ENCODE measurements at regions not wholly inside any gene's neighbourhood (a gene's known extent, or its start where the extent isn't known, plus 50 kb on each side); places are given as distances from the start of the nearest gene placed in this dataset.
A peak's percentile ranks its signal among the peaks of the same experiment; 100 is the strongest.

- no TSS peak for BruUV-seq (replicated peaks)
- H4K5ac ChIP-seq (ENCODE audit: low read depth, low read length), result no peak overlapping the region
- H2AK5ac ChIP-seq (ENCODE audit: low read depth, low read length), result no peak overlapping the region
- H2AK9ac ChIP-seq (replicated peaks; ENCODE audit: low read depth, low read length, poor library complexity), result no peak overlapping the region
- in situ Hi-C loops (cut with MboI; ENCODE audit: low sequenced_read_pairs) (no loop called here), intact Hi-C loops (cut with micrococcal nuclease) (no loop called here), dilution Hi-C loops (cut with HindIII; ENCODE audit: low sequenced_read_pairs, unreplicated experiment) (no loop called here)
- no CpG with 5 or more reads among the region's 4 CpGs for WGBS, 2 experiments (ENCODE audit: extremely low coverage in 2 of 2, insufficient read length in 1 of 2)
- no peak overlapping the region for H3K18ac ChIP-seq (ENCODE audit: low read depth, low read length)
- no peak overlapping the region; the same call in 1 of the 2 replicates for H3K27ac ChIP-seq (ENCODE audit: insufficient read depth, low read length)
- no peaks in the 10 kb centered on the region for H3K9me1 ChIP-seq (ENCODE audit: insufficient read depth, low read length)
- no peaks in the 10 kb centered on the region for H3K36me3 ChIP-seq (ENCODE audit: control insufficient read depth, insufficient read depth, low read length)
- ChIA-PET CTCF (interaction anchor here (0.8 kb wide), 1 partner anchor 368 kb away, joined by 4 read pairs; no protein-coding TSS in a partner anchor), POLR2A (ENCODE audit: unreplicated experiment) (no interaction called here)
- no peak overlapping the region for H3K56ac ChIP-seq (ENCODE audit: extremely low read depth, insufficient read depth, low read length)
- DNase-seq (no peak), ATAC-seq (ENCODE audit: low read depth) (no peak)
- H2BK5ac ChIP-seq (ENCODE audit: low read depth, low read length, poor library complexity, severe bottlenecking), result no peak overlapping the region
- no peak overlapping the region for H3K4me2 ChIP-seq (ENCODE audit: low read depth, low read length)
- H3K4ac ChIP-seq (ENCODE audit: low read depth, low read length), result no peak overlapping the region; the same call in 1 of the 2 replicates
- H4K91ac ChIP-seq (ENCODE audit: insufficient read depth, low read depth, low read length), result peak overlapping the region; percentile 47; the same call in 1 of the 2 replicates
- no peaks in the 10 kb centered on the region for H3K4me1 ChIP-seq (ENCODE audit: control insufficient read depth, insufficient read depth, low read length)
- H3K4me3 ChIP-seq (ENCODE audit: insufficient read depth, low read depth, low read length), result no peak overlapping the region
- H4K8ac ChIP-seq (ENCODE audit: low read depth in 2 of 2, low read length in 2 of 2), result peak overlapping the region in 1 of 2 experiments; percentile 19; a peak in 1 of 4 replicates
- no peak for TF ChIP-seq BHLHE40 (IDR thresholded peaks at IDR 0.05; ENCODE audit: low read depth, low read length)
- TF ChIP-seq SMC3 (IDR thresholded peaks at IDR 0.05; ENCODE audit: low read depth, low read length), result no peak
- no peak for TF ChIP-seq ELK1 (IDR thresholded peaks at IDR 0.05; ENCODE audit: borderline replicate concordance, low read depth, low read length)
- no peak for TF ChIP-seq POLR2A (IDR thresholded peaks at IDR 0.05; ENCODE audit: low read depth, low read length)
- TF ChIP-seq CEBPB (IDR thresholded peaks at IDR 0.05; ENCODE audit: low read depth, low read length), result no peak
- no peak for TF ChIP-seq RFX5 (IDR thresholded peaks at IDR 0.05; ENCODE audit: low read depth, low read length)
- TF ChIP-seq RAD21 (IDR thresholded peaks at IDR 0.05; ENCODE audit: low read length), result no peak
- no peak for TF ChIP-seq CHD1 (IDR thresholded peaks at IDR 0.05; ENCODE audit: low read depth, low read length)
- TF ChIP-seq FOS (IDR thresholded peaks at IDR 0.05; ENCODE audit: low read depth, low read length), result no peak
- TF ChIP-seq USF2 (IDR thresholded peaks at IDR 0.05; ENCODE audit: low read depth, low read length), result no peak
- TF ChIP-seq MXI1 (IDR thresholded peaks at IDR 0.05; ENCODE audit: borderline replicate concordance, low read depth, low read length), result no peak
- TF ChIP-seq RCOR1 (IDR thresholded peaks at IDR 0.05; ENCODE audit: insufficient replicate concordance, low read length), result no peak
- TF ChIP-seq MAZ (IDR thresholded peaks at IDR 0.05; ENCODE audit: borderline replicate concordance, low read depth, low read length), result no peak
- TF ChIP-seq MAFK (IDR thresholded peaks at IDR 0.05; ENCODE audit: low read depth, low read length), result no peak
- TF ChIP-seq CTCF (conservative IDR thresholded peaks at IDR 0.05; ENCODE audit: low read depth, low read length), result no peak
- no peak for TF ChIP-seq NFE2L2 (IDR thresholded peaks at IDR 0.05; ENCODE audit: low read depth, low read length)
- H3K9ac ChIP-seq (ENCODE audit: low read depth, low read length), result no peak overlapping the region
- no peak overlapping the region for H3K23ac ChIP-seq (ENCODE audit: low read depth, low read length)
- no peak overlapping the region for H2AFZ ChIP-seq (replicated peaks; ENCODE audit: low read length, poor library complexity)
- 0 out of 2 replicates have a peak overlapping the region, but pooled peaks have one; percentile 32 for H2BK120ac ChIP-seq (ENCODE audit: low read depth, low read length)
- H3K79me1 ChIP-seq (ENCODE audit: low read depth in 1 of 2, low read length in 2 of 2), result no peaks in the 10 kb centered on the region
- no peaks in the 10 kb centered on the region for H4K20me1 ChIP-seq (ENCODE audit: insufficient read depth, low read length)
- H2BK20ac ChIP-seq (ENCODE audit: low read depth, low read length), result 0 out of 2 replicates have a peak overlapping the region, but pooled peaks have one; percentile 35
- H3K9me3 ChIP-seq (ENCODE audit: control insufficient read depth, insufficient read depth, low read length), result no peaks in the 10 kb centered on the region
- 0 out of 3 replicates have a peak overlapping the region, but pooled peaks have one; percentile 40 for H2BK15ac ChIP-seq (ENCODE audit: low read depth, low read length)
- no peak overlapping the region for H3K14ac ChIP-seq (replicated peaks; ENCODE audit: low read depth, low read length)
- no peaks in the 10 kb centered on the region for H3K27me3 ChIP-seq (ENCODE audit: control insufficient read depth, insufficient read depth, low read length)
These were observed 765.4 kb downstream of the SORCS1 start for GRCh38 chr10:106399112-106399511.
